ENCODE measurements at regions not wholly inside any gene's neighbourhood (a gene's known extent, or its start where the extent isn't known, plus 50 kb on each side); places are given as distances from the start of the nearest gene placed in this dataset.

DNA sequence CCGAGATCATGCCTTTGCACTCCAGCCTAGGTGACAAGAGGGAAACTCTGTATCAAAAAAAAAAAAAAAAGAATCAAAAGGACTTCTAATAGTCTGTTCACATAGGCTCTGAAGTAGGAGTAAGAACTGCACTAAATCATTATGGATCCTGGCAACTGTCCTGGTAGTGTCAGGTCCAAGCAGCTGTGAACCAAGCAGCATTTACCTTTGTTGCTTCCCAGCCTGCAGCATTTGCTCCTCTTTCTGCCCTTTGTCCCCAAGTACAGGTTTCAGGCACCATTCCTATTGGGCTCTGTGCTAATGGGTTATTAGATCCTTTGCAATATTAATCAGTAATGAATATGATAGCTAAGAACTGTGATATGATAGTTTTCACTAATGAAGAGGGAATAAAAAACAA lies 77.4 kb upstream of the NBEA start:
- ChIA-PET CTCF (no interaction called here), POLR2A (no interaction called here)
- DNase-seq: no peak
- Mint-ChIP-seq H3K4me3 (no peak overlapping the region), H3K4me1 (ENCODE audit: low read depth) (no peaks in the 10 kb centered on the region), H3K36me3 (no peaks in the 10 kb centered on the region), H3K27me3 (no peaks in the 10 kb centered on the region), H3K9me3 (peaks cover 2% of the 10 kb centered on the region), H3K27ac (no peak overlapping the region)
- intact Hi-C loops (cut with micrococcal nuclease): no loop called here

DNA sequence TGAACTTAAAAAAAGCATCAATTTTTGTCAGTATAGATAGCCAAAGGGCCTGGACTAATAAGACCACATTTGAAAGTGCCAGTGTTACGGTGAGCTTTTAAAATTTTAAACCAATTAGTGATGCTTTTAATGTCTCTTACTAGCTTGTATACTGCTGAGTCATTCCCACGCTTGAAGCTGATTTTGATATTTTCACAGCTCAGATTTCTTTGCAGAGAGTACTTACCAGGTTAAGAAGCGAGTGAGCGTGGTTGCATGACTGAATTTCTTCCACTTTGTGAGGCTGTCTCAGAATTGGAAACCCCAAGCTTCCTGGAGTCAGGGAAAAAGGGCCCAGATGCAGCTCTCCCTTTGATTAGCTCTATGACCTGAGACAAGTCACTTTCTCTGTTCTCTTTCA lies 74.5 kb upstream of the NBEA start:
- no peak for DNase-seq
- Mint-ChIP-seq H3K36me3 (no peaks in the 10 kb centered on the region), H3K27me3 (no peaks in the 10 kb centered on the region), H3K27ac (no peak overlapping the region), H3K4me1 (ENCODE audit: low read depth) (no peaks in the 10 kb centered on the region), H3K4me3 (no peak overlapping the region), H3K9me3 (no peaks in the 10 kb centered on the region)
- ChIA-PET POLR2A (no interaction called here), CTCF (no interaction called here)
- intact Hi-C loops (cut with micrococcal nuclease): no loop called here

DNA sequence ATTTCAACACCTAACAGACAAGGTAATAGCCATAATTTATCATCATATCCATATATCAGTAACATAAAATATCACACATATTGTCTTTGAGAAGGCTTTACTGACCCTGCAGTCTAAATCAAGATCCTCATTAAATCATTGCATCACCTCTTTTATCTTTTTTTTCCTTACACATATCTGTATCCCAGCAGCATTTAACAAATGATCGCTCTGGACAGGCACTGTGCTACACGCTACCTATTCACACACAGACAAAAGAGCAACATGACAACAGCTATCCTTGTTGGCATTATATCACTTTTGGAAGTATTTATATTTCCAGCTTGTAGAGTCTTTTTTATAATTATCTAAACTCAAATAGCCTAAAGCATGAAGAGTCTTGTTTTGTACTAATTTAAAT lies 73.3 kb upstream of the NBEA start:
- Mint-ChIP-seq H3K4me3 (no peak overlapping the region), H3K27ac (no peak overlapping the region), H3K36me3 (no peaks in the 10 kb centered on the region), H3K4me1 (ENCODE audit: low read depth) (no peaks in the 10 kb centered on the region), H3K27me3 (no peaks in the 10 kb centered on the region), H3K9me3 (no peaks in the 10 kb centered on the region)
- POLR2A ChIA-PET: no interaction called here
- intact Hi-C loops (cut with micrococcal nuclease): no loop called here
- CTCF ChIA-PET: interaction anchor here (0.6 kb wide), 1 partner anchor 715 kb away, joined by 4 read pairs; no protein-coding TSS in a partner anchor
- DNase-seq: no peak

DNA sequence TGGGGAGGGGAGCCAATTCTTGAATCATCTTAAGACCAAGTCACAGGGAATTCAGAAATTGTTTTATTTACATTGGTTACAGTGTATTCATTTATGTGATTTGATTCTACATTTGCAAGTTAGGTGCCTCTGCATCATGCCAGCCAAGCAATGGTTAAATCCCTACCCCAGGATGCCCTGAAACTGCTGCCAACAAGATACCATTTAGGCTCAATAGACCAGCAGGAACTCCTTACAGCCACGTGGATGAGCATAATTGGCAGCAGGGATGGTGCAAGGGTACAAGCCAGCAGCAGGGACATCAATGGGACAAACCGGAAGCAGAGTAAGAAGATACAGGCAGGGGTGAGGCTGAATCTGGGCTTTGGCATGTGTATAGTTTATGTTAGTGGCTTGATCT lies 72.4 kb upstream of the NBEA start:
- ChIA-PET CTCF (no interaction called here), POLR2A (no interaction called here)
- Mint-ChIP-seq H3K27ac (no peak overlapping the region), H3K9me3 (no peaks in the 10 kb centered on the region), H3K36me3 (no peaks in the 10 kb centered on the region), H3K4me1 (ENCODE audit: low read depth) (no peaks in the 10 kb centered on the region), H3K27me3 (no peaks in the 10 kb centered on the region), H3K4me3 (no peak overlapping the region)
- intact Hi-C loops (cut with micrococcal nuclease): no loop called here
- DNase-seq: no peak

DNA sequence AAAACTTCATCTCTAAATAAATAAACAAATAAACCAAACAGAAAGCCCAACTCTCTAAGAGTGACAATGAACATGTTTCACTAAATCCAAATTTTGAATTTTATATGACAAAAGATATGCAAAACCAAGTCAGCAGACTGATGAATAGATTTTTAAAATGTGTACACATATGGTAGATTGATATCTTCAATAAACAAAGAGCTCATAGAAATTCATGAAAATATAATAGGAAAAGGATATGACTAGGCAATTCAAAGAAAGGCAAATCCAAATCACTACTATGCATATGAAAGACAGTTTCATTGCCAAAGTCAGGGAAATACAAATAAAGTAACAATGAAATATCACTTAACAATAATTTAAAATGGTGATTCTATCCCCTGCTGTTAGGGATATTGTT lies 63.7 kb upstream of the NBEA start:
- Mint-ChIP-seq H3K4me1 (ENCODE audit: low read depth) (no peaks in the 10 kb centered on the region), H3K36me3 (no peaks in the 10 kb centered on the region), H3K4me3 (no peak overlapping the region), H3K9me3 (no peaks in the 10 kb centered on the region), H3K27me3 (peaks cover 1% of the 10 kb centered on the region), H3K27ac (no peak overlapping the region)
- intact Hi-C loops (cut with micrococcal nuclease): no loop called here
- POLR2A ChIA-PET: no interaction called here
- DNase-seq: no peak
- CTCF ChIA-PET: no interaction called here

DNA sequence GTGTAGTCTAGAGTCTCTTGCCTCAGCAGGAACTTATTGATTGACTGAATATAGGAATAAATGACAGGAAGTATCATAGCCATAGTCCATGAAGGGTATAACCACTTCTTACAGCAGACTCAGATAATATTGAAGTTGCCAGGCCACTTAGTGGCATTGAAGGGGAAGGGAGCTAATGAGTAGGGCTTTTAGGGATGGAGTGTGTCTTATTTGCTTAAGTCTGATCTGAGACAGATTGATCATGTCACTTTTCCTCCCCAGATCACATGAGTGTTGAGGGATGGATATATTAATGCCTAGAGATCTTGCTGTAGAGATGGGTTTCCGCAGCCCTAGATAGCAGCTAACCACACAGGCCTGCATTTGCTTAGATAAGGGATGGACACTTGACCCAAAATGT lies 62.2 kb upstream of the NBEA start:
- CTCF ChIA-PET: no interaction called here
- H3K9me3 Mint-ChIP-seq: no peaks in the 10 kb centered on the region
- DNase-seq: no peak
- H3K27ac Mint-ChIP-seq: no peak overlapping the region
- intact Hi-C loops (cut with micrococcal nuclease): no loop called here
- no peaks in the 10 kb centered on the region for H3K36me3 Mint-ChIP-seq
- H3K27me3 Mint-ChIP-seq: peaks cover 1% of the 10 kb centered on the region
- H3K4me1 Mint-ChIP-seq (ENCODE audit: low read depth): no peaks in the 10 kb centered on the region
- H3K4me3 Mint-ChIP-seq: no peak overlapping the region
- POLR2A ChIA-PET: no interaction called here

DNA sequence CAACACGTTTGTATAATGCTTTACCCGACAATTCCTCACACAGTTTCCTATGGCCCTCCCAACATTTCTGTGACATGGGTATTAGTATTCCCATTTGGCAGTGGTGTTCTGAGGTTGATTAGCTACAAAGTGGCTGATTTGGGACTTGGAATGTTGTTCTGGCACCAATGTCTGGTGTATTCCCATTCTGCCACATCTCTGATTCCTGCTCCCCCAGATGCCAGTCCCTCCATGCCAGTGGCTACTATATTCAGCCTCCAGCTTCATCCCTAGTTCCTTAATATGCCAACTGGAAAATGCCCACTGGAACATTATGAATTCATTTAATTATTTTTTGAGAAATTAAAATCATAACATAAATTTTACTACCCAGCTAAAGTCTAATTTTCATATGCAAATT lies 60.6 kb upstream of the NBEA start:
- Mint-ChIP-seq H3K9me3 (no peaks in the 10 kb centered on the region), H3K36me3 (no peaks in the 10 kb centered on the region), H3K4me3 (no peak overlapping the region), H3K27ac (no peak overlapping the region), H3K4me1 (ENCODE audit: low read depth) (no peaks in the 10 kb centered on the region), H3K27me3 (peaks cover 1% of the 10 kb centered on the region)
- ChIA-PET POLR2A (no interaction called here), CTCF (no interaction called here)
- intact Hi-C loops (cut with micrococcal nuclease): no loop called here
- DNase-seq: no peak

DNA sequence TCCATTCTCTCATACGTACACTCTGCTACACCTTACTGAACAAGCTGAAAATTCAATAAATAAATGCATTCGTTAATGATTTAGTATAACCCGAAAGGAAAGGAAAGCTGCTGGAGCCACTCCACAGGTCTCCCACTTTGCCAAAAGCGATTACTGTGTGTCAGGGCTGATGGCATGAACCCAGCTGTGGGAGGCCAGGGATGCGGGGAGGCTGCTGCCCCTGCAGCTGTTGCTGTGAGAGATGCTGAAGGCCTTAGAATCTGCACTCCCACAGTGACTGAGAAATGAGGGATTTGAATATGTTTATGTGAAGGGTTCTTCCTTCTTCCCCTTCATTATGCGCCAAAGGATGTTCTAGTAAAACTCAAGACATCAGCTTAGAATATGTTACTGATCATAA lies 58.7 kb upstream of the NBEA start:
- Mint-ChIP-seq H3K4me1 (ENCODE audit: low read depth) (no peaks in the 10 kb centered on the region), H3K27me3 (peaks cover 1% of the 10 kb centered on the region), H3K27ac (no peak overlapping the region), H3K9me3 (no peaks in the 10 kb centered on the region), H3K4me3 (no peak overlapping the region), H3K36me3 (no peaks in the 10 kb centered on the region)
- no peak for DNase-seq
- POLR2A ChIA-PET: interaction anchor here (0.5 kb wide), 1 partner anchor 295 kb away, joined by 3 read pairs; no protein-coding TSS in a partner anchor
- CTCF ChIA-PET: no interaction called here
- intact Hi-C loops (cut with micrococcal nuclease): no loop called here

DNA sequence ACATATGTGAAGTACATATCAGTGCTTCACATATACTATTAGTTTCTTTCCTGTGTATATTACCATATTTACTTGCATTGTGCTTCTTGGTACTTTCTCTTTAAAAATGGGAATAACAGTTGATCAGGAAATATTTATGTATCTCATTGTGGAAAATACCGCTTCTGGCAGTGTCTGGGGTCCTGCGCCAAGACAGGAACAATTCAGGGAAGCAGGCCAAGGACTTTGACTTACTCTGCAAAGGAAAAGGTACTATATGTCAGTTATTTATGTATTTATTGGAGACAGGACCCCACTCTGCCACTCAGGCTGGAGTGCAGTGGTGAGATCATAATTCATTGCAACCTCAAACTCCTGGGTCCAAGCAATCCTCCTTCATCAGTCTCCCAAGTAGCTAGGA lies 57.7 kb upstream of the NBEA start:
- Mint-ChIP-seq H3K9me3 (no peaks in the 10 kb centered on the region), H3K36me3 (no peaks in the 10 kb centered on the region)
- POLR2A ChIA-PET: no interaction called here

DNA sequence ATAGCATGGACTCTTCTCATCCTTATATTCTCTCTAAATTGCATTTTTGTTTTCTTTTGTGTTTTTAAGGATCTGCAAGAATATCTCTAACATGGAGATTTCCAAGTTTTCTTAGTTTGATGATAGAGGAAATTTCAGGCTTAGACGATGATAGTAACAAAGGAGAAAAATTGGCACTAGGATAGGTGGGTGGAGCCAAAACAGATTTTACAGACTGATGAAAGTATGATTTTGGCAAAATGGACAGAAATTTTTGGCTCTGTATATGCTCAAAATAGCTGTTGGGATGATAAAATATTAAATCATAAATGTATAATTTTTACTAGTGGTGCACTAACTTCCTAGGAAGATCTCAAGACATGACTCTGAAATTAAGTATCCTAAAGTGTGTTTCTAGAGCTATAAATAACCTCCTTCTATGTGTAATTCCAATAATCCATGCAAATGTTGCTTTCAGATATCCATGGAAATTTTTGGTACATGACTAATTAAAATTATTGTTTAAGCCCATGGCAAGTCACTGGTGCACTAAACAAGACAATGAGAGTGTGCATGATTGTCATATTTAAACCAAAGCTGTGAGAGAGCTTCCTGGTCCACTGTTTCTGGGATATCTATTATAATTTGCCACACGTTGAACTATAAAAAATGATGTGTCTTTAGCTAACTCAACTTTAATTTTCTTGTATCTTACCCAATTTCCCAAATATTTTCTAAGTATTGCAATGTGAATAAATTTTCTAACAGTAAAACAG lies 55.8 kb upstream of the NBEA start:
- DNase-seq: no peak
- CTCF ChIA-PET: no interaction called here
- Mint-ChIP-seq H3K4me3 (no peak overlapping the region), H3K9me3 (no peaks in the 10 kb centered on the region), H3K27ac (no peak overlapping the region), H3K4me1 (ENCODE audit: low read depth) (no peaks in the 10 kb centered on the region), H3K27me3 (no peaks in the 10 kb centered on the region), H3K36me3 (no peaks in the 10 kb centered on the region)
- intact Hi-C loops (cut with micrococcal nuclease): no loop called here
- POLR2A ChIA-PET: no interaction called here

More for the DNA sequence above, 57.7 kb upstream of the NBEA start:
- Mint-ChIP-seq H3K27ac (no peak overlapping the region), H3K27me3 (peaks cover 1% of the 10 kb centered on the region), H3K4me1 (ENCODE audit: low read depth) (no peaks in the 10 kb centered on the region), H3K4me3 (no peak overlapping the region)
- intact Hi-C loops (cut with micrococcal nuclease): no loop called here
- no peak for DNase-seq
- CTCF ChIA-PET: no interaction called here

DNA sequence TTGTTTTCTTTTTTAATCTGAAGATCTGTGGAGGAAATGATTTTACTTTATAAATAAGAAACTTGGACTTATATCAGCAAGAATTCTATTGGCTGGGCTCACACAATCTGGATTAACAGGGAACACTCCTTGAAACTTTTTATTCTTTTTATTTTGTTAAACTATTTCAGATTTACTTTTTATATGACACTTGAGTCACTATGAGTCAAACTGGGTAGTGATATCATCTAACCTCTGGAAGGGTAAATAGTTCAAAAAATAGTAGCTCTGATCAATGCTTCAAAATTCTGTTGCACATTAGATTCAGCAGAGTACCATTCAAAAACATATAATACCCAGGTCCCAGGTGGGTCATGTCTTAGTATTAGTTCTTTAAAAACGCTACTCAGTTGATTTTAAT lies 55.1 kb upstream of the NBEA start:
- ChIA-PET CTCF (no interaction called here), POLR2A (no interaction called here)
- intact Hi-C loops (cut with micrococcal nuclease): no loop called here
- Mint-ChIP-seq H3K27ac (no peak overlapping the region), H3K4me1 (ENCODE audit: low read depth) (no peaks in the 10 kb centered on the region), H3K4me3 (no peak overlapping the region), H3K9me3 (no peaks in the 10 kb centered on the region), H3K27me3 (no peaks in the 10 kb centered on the region), H3K36me3 (no peaks in the 10 kb centered on the region)
- no peak for DNase-seq
